Left colon (tissue), 2 donors: ENCODE measurements at regions not wholly inside any gene's neighbourhood (a gene's known extent, or its start where the extent isn't known, plus 50 kb on each side); places are given as distances from the start of the nearest gene placed in this dataset.

Source experiments
- ATAC-seq: fragments of 200-7000 bp; cut with Tn5 transposase; one replicate; pipeline ENCODE4 v1.9.1; 2020; ENCODE audit warnings: mild to moderate bottlenecking, moderate library complexity
- DNase-seq, 2 donors: peaks; one replicate each; pipeline ENCODE4 v3.0.0-alpha.2; 2020
- intact Hi-C, 2 donors: fragments of 100-400 bp; cut with DNase I in 1 of 2; cut with micrococcal nuclease in 1 of 2; formaldehyde crosslinking; loops; one replicate each; pipeline versions ENCODE4 v1.11.2 to v1.14.0; 2022; cut with DNase I, micrococcal nuclease
- donor health status: DM: no; HTN: no; CAD: no.
- donor health status: DM: yes; HTN: yes; CAD: no.

DNA sequence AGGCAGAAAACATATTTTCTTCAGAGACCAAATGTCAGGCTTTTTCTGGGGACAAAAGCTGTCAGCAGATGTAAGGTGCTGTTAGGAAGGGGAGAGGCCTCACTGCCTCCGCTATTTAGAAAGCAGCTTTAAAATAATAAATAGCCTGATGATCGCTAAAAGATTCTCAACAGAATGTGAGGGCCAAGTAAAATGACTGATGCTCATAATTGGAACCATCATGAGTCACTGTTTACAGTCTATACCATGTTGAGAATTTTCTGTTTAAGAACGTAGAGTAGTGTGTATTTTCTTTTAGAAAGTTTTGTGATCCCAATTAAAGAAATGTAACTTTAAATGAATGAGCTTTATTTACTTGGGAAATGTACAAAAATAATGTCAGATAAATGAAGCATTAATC, 220.0 kb downstream of the CLIC5 start:
- ATAC-seq (no peak), DNase-seq (no peak)
- intact Hi-C loops: no loop called here

DNA sequence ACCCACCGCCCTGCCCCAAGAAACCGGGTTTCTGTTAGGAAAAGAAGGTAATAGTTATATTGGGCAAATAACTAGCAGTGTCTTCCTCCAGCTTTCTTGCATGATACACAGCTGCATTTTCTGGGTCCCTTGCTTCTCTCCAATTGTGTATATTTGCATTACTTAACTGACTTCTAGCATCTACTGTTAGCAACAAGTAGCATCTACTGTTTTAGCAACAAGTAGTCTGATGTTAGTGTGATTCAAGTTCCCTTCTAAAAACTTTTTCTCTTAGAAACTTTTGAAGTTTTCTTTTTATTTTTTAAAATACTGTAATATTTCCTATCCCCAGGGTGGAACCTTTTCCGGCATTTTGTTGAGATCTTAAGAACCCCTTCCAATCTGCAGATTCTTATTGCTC, 221.2 kb downstream of the CLIC5 start:
- no peak for DNase-seq
- ATAC-seq: no peak
- intact Hi-C loops: no loop called here

DNA sequence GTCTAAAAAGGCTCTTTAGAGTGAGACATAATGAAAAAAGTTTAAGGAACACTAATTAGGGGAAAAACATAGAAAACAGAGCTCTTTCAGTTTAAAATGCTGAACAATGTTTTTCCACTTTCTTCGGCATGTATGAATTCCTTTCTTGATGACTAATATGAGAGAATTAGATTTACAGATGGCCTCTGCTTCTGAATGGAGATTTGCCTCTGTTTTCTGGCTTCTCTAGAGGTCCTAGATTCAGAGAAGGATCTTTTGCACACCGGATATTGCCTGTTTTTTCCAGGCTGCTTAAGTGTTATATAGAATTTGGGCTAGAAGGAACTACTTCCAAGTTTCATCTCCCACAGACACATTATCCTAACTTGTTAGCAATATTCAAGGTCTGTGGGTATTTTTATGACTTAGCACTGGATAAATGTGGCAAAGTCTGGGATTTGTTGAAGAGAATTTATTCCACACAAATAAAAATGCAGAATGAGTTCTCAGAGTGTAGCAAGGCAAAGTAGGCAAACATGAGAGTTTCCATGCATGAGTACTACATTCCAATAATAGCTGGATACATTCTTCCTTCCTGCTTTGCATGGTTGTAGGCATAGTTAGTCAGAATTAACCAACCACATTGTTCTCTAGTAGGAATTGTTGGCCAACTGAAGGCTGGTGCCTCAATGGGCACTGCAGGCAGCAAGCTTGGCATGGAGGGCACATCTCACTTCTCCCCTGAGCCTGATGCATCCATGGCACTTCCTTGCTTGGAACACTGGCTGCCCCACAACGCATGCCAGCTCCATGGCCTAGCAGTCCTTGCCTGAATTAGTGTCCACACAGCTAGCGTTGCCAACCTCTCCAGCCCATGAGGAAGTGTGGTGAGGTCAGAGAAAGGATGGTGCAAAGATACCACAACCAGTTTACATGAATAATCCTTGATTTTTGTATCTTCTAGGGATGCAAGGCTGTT, 224.2 kb downstream of the CLIC5 start:
- intact Hi-C loops: no loop called here
- DNase-seq (no peak), ATAC-seq (no peak)

DNA sequence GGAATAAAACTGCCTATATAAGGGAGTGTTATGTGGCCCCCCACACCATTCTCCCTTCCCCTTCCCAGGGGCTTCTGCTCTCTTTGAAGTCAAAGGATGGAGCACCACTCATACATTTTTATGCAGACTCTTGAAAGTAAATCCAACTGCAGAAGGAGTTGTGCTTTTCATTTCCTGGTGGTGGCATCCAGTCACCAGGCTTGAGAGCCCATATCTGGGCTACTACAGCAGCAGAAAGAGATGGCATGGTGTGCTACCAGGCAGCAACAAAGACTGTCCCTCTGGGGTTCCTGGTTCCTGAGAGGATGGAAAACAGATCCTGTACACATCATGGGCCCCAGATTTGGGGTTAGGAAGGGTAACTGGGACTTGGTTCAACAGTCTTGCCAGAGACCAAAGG, 226.4 kb downstream of the CLIC5 start:
- DNase-seq (no peak), ATAC-seq (no peak)
- intact Hi-C loops: no loop called here

DNA sequence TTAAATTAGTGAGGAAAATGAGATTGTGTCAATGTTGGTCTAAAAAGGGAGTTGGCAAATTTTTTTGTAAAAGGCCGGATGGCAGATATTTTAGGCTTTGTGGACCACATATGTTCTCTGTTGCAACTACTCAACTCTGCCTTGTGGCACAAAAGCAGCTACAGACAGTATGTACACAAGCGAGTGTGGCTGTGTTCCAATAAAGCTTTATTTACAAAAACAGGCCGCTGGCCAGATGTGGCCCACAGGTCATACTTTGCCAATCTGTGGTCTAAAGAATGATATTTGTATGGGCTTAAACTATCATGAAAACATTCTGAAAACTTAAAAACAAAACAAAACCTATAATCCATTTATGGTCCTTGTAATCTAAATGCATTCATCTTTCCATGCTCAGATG, 228.3 kb downstream of the CLIC5 start:
- intact Hi-C loops: no loop called here
- no peak for ATAC-seq
- DNase-seq: no peak

- intact Hi-C loops: no loop called here
- DNase-seq (no peak), ATAC-seq (no peak)
Measured at GRCh38 chr6:45786355-45786781, 229.3 kb downstream of the CLIC5 start.

DNA sequence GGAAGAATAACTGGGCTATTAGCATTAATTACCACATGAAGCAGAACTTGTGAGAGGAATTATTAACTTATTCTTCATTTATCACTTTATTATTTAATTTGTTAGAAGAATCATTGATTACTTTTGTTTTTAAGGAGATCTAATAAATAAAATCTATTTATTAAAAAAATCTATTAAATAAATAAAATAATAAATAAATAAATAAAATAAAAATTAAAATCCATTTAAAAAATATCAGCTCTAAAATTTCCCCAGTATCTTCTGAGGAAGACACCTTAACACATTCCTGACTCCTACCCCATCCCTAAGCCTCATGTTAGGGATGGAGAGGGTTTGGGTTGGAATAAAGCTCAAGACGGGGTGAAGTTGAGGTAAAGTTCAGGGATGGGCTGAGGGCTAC, 231.4 kb downstream of the CLIC5 start:
- ATAC-seq: no peak
- no peak for DNase-seq
- intact Hi-C loops: no loop called here

DNA sequence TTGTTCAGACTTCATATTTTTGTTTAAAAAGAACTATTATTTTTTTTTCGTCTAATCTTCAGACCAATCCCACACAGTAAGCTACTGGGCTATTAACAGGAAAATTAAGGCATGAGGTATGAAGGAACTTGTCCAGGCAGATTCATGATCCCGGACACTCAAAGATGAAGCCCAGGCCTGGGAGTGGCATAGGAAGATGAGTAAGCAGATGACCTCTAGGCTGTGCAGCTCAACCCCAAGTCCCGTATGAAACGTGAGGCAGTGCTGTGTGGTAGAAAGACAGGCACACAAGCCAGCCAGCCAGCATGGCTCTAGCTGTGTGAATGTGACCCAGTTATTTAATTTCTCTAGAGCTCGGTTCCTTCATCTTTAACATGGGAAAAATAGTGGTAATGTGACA, 231.9 kb downstream of the CLIC5 start:
- intact Hi-C loops: no loop called here
- DNase-seq (no peak), ATAC-seq (no peak)

- ATAC-seq (no peak), DNase-seq (no peak)
- intact Hi-C loops: no loop called here
Measured at GRCh38 chr6:45781890-45782289, 233.8 kb downstream of the CLIC5 start.

DNA sequence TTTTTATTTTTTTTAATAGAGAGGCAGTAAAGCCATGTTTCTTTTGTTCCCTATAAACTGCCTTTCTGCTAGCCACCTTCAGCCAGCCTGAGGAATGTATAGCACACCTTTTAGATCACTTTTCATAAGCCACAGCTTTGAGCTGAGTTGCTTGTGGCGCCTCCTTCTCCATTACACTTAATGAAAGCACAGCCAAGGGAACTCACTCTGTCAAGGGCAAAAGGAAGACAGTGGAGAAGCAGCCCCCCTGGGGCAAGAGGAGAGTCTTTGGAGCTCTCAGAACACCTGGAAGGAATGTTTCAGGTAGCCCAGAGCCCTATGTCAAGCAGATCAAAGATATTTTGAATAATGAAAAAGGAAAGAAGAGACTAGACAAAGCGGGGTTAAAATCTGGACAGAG, 235.1 kb downstream of the CLIC5 start:
- intact Hi-C loops: no loop called here
- no peak for ATAC-seq
- DNase-seq: no peak

- intact Hi-C loops: no loop called here
- ATAC-seq (no peak), DNase-seq (no peak)
Measured at GRCh38 chr6:45775026-45775697, 240.5 kb downstream of the CLIC5 start.

- intact Hi-C loops: no loop called here
- ATAC-seq (no peak), DNase-seq (no peak)
Measured at GRCh38 chr6:45773906-45774305, 241.8 kb downstream of the CLIC5 start.

- ATAC-seq: no peak
- no peak for DNase-seq
- intact Hi-C loops: no loop called here
Measured at GRCh38 chr6:45772886-45773495, 242.7 kb downstream of the CLIC5 start.

GRCh38 chr6:45772051-45772450, 243.6 kb downstream of the CLIC5 start:
- no peak for DNase-seq
- no peak for ATAC-seq
- intact Hi-C loops: no loop called here

- DNase-seq: no peak
- intact Hi-C loops: no loop called here
- no peak for ATAC-seq
Measured at GRCh38 chr6:45763281-45763680, 252.4 kb downstream of the CLIC5 start.

- intact Hi-C loops: no loop called here
- DNase-seq (no peak), ATAC-seq (no peak)
Measured at GRCh38 chr6:45759472-45759810, 256.2 kb downstream of the CLIC5 start.

GRCh38 chr6:45758787-45759471, 256.7 kb downstream of the CLIC5 start:
- intact Hi-C loops: no loop called here
- DNase-seq: no peak
- no peak for ATAC-seq

DNA sequence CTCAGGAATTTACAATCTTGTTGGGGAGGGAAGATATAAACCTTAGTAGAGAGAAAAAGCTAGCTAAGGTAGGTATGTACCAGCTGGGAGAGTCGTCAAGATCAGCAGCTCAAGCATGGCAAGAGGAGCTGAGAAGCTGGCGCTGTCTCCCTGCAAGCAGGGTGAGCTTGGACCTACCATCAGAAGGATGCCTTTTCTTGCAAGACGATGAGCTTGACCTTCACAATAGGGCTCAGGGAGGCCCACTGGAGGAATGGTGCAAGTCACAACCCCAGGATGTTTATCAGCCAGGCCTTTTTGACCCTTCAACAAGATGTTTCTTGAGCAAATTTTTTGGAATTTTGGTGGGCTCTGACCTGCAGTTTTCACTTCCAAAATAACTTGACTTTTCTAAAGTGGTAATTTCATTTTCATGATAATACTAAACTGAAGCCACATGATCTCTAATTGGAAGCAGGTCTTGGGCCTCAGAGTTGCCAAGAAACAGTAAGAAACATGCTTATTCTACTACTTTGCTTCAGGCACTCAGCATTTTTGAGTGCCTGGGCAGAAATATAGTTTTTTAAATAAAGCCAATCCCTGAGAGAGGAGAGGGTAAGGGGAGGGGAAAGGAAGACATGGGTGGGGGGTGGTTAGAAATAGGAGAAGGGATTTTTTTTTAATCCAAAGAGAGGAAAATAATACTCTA, 258.1 kb downstream of the CLIC5 start:
- no peak for ATAC-seq
- no peak for DNase-seq
- intact Hi-C loops: no loop called here

DNA sequence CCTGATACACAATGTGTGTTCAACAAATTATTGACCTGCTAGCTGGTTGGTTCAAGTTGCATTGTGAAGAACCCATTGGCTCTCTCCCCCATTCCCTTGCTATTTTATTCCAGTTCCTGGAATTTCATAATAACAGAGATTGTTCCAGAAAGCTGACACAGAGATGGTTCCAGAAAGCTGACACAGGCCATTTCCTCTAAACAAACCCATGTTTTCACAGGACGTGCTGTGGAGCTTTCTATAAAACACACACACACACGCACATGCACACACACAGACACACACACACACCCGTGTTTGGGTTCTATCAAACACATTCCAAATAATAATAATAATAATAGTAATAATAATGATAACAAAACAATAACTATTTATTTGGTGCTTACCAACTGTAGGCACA, 259.1 kb downstream of the CLIC5 start:
- ATAC-seq: no peak
- intact Hi-C loops: no loop called here
- DNase-seq: no peak
